HG03439 (cell line): ENCODE measurements at regions not wholly inside any gene's neighbourhood (a gene's known extent, or its start where the extent isn't known, plus 50 kb on each side); places are given as distances from the start of the nearest gene placed in this dataset.

Experiments used
- ATAC-seq: cut with Tn5 transposase; IDR thresholded peaks from one replicate; pipeline ENCODE4 v1.9.1; 2021; ENCODE audit warnings: mild to moderate bottlenecking, moderate library complexity; ENCODE audit not compliant: unreplicated experiment

GRCh38 chr10:36391405-36391804 lies 734.0 kb upstream of the ANKRD30A start:
- ATAC-seq: no peak

- no peak for ATAC-seq
Observed at GRCh38 chr10:36390221-36390620, 735.2 kb upstream of the ANKRD30A start.

GRCh38 chr10:36388166-36388565 lies 737.2 kb upstream of the ANKRD30A start:
- ATAC-seq: no peak

- no peak for ATAC-seq
Observed at GRCh38 chr10:36385693-36386092, 739.7 kb upstream of the ANKRD30A start.

- ATAC-seq: no peak
Observed at GRCh38 chr10:36383349-36383748, 741.3 kb upstream of the FZD8 start.

- no peak for ATAC-seq
Observed at GRCh38 chr10:36381748-36382147, 739.7 kb upstream of the FZD8 start.

GRCh38 chr10:36380538-36380937 lies 738.4 kb upstream of the FZD8 start:
- ATAC-seq: no peak

- ATAC-seq: no peak
Observed at GRCh38 chr10:36375107-36375506, 733.0 kb upstream of the FZD8 start.

- ATAC-seq: no peak
Observed at GRCh38 chr10:36373424-36374096, 731.5 kb upstream of the FZD8 start.

GRCh38 chr10:36367362-36367761 lies 725.3 kb upstream of the FZD8 start:
- ATAC-seq: no peak

- no peak for ATAC-seq
Observed at GRCh38 chr10:36366843-36367242, 724.7 kb upstream of the FZD8 start.

GRCh38 chr10:36366065-36366464 lies 724.0 kb upstream of the FZD8 start:
- ATAC-seq: no peak

GRCh38 chr10:36362257-36362656 lies 720.2 kb upstream of the FZD8 start:
- ATAC-seq: no peak

- ATAC-seq: no peak
Observed at GRCh38 chr10:36358736-36359135, 716.6 kb upstream of the FZD8 start.

- ATAC-seq: no peak
Observed at GRCh38 chr10:36354633-36355032, 712.5 kb upstream of the FZD8 start.

- no peak for ATAC-seq
Observed at GRCh38 chr10:36351159-36351558, 709.1 kb upstream of the FZD8 start.

- ATAC-seq: no peak
Observed at GRCh38 chr10:36349445-36350078, 707.5 kb upstream of the FZD8 start.

- ATAC-seq: no peak
Observed at GRCh38 chr10:36345807-36346206, 703.7 kb upstream of the FZD8 start.

GRCh38 chr10:36345175-36345533 lies 703.1 kb upstream of the FZD8 start:
- no peak for ATAC-seq

GRCh38 chr10:36344240-36345174 lies 702.4 kb upstream of the FZD8 start:
- no peak for ATAC-seq

- ATAC-seq: no peak
Observed at GRCh38 chr10:36342781-36343180, 700.7 kb upstream of the FZD8 start.

- ATAC-seq: no peak
Observed at GRCh38 chr10:36341471-36341870, 699.4 kb upstream of the FZD8 start.
